GM18867 (cell line): ENCODE measurements at regions not wholly inside any gene's neighbourhood (a gene's known extent, or its start where the extent isn't known, plus 50 kb on each side); places are given as distances from the start of the nearest gene placed in this dataset.

Experiments
- ATAC-seq: cut with Tn5 transposase; IDR thresholded peaks from one replicate; pipeline ENCODE4 v1.9.1; 2021; ENCODE audit warnings: mild to moderate bottlenecking, moderate library complexity; ENCODE audit not compliant: unreplicated experiment

DNA sequence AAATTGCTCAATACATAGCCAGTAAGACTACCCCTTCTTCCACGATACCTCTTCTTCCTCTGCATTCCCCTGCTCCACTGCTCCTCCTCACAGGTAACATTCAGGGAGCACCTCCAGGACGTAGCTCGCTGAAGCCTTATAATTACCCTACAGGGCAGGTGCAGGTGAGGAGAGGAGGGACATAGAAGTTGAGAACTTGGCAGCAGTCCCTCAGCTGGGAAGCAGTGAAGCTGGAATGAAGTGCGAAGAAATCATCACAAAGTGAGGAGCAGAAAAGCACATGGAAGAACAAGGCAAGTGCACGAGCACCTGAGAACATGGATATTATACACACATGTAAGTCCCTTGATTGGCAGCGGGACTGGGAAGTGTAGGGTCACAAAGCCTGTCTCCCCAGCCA is 118.2 kb downstream of the HSD17B3 start:
- no peak for ATAC-seq

DNA sequence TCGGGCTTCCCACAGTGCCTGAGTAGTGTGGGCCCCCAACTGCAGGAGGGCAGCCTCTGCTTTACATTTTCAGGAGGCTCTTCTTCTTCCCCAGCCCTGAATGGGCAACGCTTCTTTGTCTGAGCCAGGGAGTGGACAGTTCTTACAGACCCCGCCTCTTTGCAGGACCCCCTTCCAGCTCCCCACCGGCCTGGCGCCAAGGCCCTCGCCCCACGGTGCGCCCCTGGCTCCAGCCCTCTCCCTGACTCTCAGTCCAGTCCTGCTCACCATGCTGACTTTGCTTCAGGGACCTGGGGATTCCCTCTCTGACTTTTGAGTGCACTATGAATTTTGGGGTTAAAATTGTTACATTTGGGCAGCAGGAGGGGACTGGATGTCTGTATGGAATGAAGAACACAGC is 123.8 kb downstream of the HSD17B3 start:
- ATAC-seq: no peak

DNA sequence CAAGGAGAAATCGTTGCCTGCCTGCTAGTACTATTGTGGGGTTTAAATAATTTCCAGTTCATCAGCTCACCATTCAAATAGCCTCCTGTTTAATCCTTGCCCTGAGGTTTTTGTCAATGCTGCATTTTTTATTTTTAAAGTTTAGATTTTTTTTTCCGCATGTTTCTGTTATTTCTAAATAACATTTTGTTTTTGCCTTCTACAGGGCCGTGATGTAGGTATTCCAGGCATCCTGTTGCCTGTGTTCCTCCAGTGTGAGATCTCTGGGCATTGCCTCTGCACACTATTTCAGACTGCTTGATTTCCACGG is 124.3 kb downstream of the HSD17B3 start:
- ATAC-seq: no peak

DNA sequence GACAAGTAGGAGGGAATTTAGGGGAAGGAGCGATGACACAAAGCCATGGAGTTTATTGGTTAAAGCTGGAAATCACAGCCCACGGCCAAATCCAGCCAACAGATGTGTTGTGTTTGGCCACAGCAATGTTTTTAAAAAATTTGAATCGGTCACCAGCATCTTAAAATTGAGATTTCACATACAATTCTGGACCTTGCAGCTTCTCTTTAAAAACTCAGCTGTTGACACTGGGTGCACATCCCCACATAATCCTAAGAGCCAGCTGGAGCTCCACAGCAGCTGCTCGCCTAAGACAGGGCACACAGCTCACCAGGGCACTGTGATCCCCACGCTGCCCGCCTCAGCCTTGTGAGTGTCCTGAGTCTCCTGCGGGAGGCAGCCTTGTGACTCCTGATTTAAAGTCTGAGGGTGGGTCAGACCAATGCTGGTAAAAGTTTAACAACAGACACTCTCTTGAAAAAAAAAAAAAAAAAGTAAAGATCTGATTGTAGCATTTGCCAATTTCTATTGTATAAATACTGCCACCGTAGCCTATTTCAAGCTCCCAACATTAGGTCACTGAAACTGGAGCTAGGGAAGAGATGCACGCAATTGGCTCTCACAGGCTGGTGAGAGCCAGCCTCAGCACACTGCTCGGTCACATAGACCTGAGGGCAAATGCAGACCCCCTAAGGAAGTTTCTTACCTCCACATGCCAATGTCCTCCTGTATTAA is 124.8 kb downstream of the HSD17B3 start:
- ATAC-seq: no peak

- ATAC-seq: no peak
These were observed 126.2 kb downstream of the HSD17B3 start for GRCh38 chr9:96175796-96176195.

DNA sequence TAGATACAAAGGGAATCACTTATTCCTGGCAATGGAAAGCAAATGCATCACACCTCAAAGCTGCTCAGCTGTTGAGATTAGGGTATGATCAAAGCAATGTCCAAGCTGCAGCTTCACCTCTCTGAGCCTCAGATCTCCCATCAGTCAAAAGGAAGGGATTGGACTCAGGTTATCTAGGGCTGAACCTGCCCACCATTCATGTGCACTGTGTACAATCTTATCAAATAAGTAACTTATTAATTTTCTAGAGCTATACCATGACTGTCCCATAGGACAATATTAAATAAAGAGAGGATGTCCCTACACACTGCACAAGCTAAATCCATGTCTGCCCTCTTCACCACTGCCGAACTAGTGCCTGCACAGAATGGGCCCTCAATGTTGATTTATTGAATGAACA is 127.0 kb downstream of the HSD17B3 start:
- ATAC-seq: no peak

GRCh38 chr9:96174371-96174770 is 127.6 kb downstream of the HSD17B3 start:
- ATAC-seq: no peak

DNA sequence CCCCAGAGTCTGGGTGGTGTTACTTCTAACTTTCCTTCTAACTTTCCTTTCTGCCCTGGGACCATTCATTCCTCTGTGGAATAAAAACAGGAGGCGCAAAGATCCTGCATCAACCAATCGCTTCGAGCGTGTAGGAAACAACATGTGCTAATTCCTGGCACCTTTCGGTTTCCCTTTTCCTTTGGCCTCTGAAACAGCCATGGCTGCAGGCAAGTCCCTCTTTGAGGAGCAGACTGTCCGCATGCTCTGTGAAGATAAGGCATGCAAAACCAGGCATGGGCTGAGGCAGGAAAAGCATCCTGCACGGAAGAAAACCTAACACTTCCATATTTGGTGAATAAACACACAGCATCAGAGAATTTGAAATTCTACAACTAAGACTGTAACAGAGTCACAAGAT is 128.3 kb downstream of the HSD17B3 start:
- no peak for ATAC-seq

DNA sequence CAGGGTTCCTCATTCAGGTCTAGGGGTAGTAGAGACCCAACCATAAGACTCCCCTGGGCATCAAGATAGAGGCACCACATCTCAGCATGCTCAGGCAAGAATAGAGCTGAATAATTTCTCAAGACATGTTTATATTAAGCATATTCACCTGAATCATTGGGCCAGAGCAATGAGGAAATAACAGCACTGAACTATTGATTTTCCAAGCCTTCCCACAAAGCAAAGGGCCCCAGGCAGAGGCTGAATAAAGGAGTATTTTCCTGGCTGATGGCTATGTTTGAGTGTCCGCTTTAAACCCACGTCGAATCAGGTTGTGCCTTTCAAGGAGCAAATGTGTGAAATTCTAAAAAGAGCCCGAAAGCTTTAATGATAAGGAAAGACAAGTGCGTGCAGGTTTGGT is 129.2 kb downstream of the HSD17B3 start:
- no peak for ATAC-seq

DNA sequence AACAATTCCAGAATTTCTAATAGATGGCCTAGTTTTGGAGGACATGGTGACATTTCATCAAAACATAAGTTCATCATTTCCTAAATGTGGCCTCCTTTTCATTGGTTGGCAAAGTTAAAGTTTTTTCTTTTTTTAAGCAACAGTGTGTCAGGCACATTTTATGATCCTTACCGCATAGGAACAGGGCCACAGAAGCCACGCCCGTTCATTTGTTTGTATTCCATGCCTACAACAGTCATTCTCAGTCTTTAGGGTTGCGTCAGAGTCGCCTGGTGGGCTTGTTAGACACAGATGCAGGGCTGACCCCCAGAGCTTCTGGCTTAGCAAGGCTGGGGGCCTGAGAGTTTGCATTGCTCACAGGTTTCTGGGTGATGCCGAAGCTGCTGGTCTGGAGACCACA is 130.2 kb downstream of the HSD17B3 start:
- ATAC-seq: no peak

- ATAC-seq: no peak
These were observed 132.1 kb downstream of the HSD17B3 start for GRCh38 chr9:96169901-96170300.

GRCh38 chr9:96169484-96169883 is 132.5 kb downstream of the HSD17B3 start:
- no peak for ATAC-seq

GRCh38 chr9:96168882-96169281 is 133.1 kb downstream of the HSD17B3 start:
- no peak for ATAC-seq

GRCh38 chr9:96167011-96167410 is 135.0 kb downstream of the HSD17B3 start:
- ATAC-seq: no peak

- ATAC-seq: no peak
These were observed 137.7 kb downstream of the HSD17B3 start for GRCh38 chr9:96164268-96164683.

DNA sequence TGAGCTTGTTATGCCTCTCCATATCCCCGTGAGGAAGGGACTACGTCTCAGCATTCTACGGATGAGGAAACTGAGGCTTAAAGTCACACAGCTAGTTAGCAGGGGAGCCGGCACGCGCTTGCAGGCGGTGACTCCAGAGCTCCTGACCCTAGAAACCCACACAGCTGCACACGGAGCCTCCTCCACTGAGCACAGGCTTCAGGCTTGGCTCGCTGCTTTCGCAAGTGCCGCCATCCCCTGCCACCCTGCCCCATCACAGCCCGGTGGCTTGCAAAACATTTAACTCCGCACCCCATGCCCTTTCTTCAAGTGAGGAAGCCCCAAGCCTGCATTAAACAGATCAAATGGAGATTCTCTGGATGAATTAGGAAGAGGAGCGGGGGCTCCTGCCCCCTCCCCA is 138.3 kb downstream of the HSD17B3 start:
- no peak for ATAC-seq

DNA sequence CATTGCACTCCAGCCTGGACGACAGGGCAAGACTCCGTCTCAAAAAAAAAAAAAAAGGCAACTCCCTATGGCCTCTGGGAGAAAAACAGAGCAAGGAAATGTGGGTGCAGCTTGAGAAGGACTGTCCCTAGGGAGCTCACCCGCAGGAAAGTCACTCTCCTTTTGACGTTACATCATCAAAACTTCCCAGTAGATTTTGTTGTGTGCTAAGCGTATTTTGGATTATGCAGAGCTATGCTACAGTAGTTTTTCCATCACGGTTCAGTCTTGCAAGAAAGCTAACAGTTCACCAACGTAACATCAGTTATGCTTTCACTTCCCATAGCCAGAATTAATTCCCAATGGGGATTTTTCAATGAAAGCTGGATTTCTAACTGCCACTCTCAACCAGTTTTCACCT is 138.8 kb downstream of the HSD17B3 start:
- ATAC-seq: no peak

GRCh38 chr9:96161819-96162218 is 140.2 kb downstream of the HSD17B3 start:
- ATAC-seq: no peak

- no peak for ATAC-seq
These were observed 141.1 kb downstream of the HSD17B3 start for GRCh38 chr9:96160866-96161265.

GRCh38 chr9:96160168-96160567 is 141.8 kb downstream of the HSD17B3 start:
- ATAC-seq: no peak

DNA sequence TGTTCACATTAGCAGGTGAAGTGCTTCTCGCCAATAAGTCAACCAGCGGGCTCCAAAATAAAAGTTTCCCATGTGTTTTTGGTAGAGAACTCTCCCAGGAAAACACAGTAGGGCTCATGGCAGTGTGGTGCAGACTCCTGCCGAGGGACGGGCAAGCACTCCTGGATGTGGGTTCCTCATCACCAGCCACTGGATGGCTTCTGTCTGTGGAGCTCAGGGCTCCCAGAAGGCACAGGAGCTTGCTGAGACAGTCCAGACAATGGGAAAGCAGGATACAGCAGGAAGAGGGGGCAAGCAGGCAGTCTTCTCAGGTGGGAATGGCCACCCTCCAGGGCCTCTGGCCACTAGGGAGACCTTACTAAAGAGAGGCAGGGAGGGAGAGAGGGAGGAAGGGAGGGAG is 142.4 kb downstream of the HSD17B3 start:
- no peak for ATAC-seq

DNA sequence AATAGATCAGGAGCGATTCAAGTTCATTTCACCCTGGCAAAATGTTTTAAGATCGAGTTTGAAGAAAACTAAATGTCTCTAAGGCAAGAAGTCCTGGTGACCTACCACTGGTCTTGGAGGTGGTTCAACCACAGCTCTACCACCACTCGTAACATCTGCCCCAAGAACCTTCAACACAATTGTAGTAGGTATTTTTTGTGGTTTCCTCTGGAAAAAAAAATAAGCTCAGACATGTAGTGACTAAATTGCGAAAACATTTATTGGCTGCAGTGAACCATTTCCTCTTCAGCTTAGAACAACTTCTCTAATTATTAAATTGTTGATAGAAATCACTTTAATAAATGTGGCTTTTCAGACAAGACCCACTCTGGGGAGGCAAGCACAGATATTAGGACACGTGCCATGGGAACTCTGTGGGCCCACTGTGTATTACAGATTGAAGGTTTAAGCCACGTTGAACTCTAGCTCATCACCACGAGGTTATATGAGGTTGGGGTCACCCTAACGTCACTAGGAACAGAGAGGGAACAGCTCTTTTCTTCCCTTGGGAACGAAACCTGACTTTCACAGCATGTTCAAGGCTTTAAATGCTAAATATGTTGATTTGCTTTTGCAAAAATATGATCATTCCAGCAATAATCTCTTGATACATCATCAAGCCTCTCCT is 142.9 kb downstream of the HSD17B3 start:
- ATAC-seq: no peak

DNA sequence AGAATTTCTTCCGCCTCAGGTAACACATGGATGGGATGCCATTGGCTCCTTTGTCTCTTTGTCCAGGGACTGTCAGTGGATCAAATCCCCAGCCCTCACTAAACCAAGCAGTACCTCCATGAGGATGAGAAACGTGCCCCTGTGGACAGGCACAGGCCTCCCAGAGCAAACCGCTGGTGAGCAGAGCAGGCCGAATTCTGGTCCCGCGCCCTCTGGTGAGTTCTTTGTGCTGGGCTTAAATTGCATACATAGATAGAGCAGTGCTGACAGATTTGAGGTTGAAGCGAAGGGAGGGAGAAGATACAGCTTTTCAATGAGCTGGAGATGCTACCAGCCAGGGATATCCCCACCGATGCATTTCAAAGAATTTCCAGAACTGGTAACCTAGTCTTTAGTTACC is 143.8 kb downstream of the HSD17B3 start:
- ATAC-seq: no peak
